ENCODE measurements at regions not wholly inside any gene's neighbourhood (a gene's known extent, or its start where the extent isn't known, plus 50 kb on each side); places are given as distances from the start of the nearest gene placed in this dataset.
"Not testable (repeated sequence)": the region's sequence is repeated elsewhere in the genome, so short reads cannot be mapped to it uniquely, and the experiment has no call there.

- not testable (repeated sequence) for TF ChIP-seq CTCF, EZH2 (IDR thresholded peaks at IDR 0.05)
These were observed 55.8 kb upstream of the FCGR1A start for GRCh38 chr1:149726688-149727087.
